NCI-H1417 treated with DMSO at 0.1 percent for 48 hours (cell line): ENCODE measurements at regions not wholly inside any gene's neighbourhood (a gene's known extent, or its start where the extent isn't known, plus 50 kb on each side); places are given as distances from the start of the nearest gene placed in this dataset.
"Not testable (repeated sequence)": the region's sequence is repeated elsewhere in the genome, so short reads cannot be mapped to it uniquely, and the experiment has no call there.

Experiments
- DNase-seq: peaks from one replicate; lab custom pipeline; 2025; lab: John Stamatoyannopoulos, UW

DNA sequence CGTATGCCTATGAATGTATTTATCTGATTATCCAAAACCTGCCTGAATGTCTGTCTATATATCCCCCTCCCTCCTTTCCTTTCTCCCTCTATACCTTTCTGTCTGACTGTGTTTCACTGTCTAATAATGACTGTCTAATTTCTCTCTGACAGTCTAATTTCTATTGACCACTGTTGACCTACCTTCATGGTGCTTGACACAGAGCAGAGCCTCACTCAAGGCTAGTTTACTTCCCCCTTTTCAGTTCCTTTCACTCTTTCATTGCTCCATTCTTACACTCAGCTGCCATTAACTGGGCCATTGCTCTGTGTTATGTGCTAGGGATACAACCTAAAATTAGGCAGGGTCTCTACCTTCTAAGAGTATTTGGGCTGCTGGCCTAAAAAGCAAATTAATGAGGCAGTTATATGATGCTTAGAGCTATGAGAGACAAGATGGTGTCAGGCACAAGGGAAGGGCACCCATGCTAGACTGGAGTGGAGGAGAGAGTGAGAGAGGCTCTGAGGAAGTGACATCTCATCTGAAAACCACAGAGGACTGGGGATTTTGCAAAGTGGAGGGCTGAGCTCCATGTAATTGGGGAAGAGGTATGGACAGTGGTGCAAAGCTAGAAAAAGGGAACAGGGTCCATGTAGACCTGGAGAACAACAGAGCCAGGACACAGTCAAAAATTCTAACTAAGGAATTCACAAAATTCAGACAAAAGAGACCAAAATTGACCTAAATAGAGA is 348.6 kb upstream of the CHRNA7 start:
- DNase-seq: not testable (repeated sequence)

DNA sequence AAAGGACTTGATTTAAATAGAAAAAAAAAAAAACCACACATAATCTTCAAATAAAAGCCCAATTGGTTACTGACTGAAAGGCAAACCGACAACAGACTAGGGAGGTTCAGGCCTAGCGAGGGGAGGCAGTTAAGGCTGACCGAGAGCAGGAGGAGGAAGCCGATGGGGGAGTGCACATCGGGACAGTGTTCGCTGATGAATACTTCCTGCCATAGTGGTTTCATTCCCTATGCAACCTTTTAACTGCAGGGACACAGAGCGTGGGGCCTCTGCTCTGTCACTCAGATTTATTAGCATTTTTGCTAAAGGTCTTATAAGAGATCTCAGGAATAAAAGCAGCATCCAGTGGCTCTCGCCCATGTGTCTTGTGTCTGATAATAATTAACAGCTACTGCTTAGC is 343.2 kb upstream of the CHRNA7 start:
- not testable (repeated sequence) for DNase-seq

DNA sequence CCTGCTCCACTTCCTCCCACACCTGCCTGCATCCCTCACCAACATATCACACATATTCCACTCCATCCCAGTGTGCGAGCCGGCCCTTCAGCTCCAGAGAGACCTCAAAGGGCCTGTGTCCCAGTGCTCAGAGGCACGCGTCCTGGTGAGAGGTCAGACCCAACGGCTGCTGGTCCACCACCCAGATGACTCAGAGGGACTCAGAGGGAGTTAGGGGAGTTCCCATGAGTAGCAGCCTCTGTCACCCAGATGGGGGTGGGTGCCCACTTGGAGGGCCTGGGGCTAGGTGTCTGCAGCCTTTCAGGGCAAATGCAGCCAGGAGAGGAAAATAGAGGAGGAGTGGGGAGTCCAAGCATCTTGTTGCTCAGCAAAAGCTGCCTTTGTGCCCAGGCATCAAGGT is 333.8 kb upstream of the CHRNA7 start:
- DNase-seq: not testable (repeated sequence)

DNA sequence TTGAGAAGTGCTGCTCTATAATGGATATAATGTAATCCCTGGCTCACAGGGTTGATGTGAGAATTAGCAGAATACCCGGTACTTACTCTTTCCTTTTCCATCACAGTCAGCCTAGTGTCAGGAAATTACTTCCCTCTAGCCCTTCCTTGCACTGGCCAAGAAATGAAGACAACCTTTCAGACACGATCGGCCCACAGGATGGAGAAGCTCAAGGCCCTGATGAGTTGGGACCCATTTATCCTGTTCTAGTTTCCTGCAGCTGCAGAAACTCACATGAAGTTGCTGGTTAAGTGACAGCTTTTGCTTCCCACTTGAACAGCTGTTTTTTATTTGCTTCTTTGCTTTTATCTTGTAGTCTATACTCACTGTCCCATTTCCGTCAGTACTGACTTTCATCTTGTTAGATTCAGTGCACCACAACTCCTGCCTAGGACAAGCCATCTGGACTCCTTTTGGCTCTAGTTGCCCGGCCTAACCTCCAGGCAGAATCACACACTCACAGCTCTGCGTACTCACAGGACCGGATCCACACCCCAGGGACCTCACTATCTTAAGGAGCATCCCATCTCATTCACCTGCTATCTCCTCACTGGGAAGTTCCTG is 325.1 kb upstream of the CHRNA7 start:
- not testable (repeated sequence) for DNase-seq

- not testable (repeated sequence) for DNase-seq
Measured at GRCh38 chr15:31707944-31708702, 322.2 kb upstream of the CHRNA7 start.

- DNase-seq: not testable (repeated sequence)
Measured at GRCh38 chr15:31708703-31709327, 321.5 kb upstream of the CHRNA7 start.

DNA sequence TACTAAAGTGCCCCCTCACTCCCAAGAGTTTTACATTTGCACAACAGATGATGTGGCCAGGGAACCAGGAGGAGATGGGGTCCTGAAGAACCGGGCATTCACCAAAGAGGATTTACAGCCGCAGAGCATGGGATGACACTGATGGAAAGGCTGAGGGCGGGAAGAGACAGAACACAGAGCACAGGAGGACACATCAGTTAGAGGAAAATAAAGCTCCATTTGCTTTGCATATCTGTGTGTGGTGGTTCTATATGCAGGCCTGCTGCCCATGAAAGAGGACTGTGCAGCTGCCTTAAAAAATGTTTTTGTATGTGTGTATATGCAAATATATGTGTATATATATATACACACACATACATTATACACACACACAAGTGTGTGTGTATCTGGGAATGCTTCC is 320.8 kb upstream of the CHRNA7 start:
- DNase-seq: not testable (repeated sequence)

GRCh38 chr15:31710806-31711205 is 319.5 kb upstream of the CHRNA7 start:
- DNase-seq: not testable (repeated sequence)

GRCh38 chr15:31715208-31715607 is 315.1 kb upstream of the CHRNA7 start:
- DNase-seq: not testable (repeated sequence)

DNA sequence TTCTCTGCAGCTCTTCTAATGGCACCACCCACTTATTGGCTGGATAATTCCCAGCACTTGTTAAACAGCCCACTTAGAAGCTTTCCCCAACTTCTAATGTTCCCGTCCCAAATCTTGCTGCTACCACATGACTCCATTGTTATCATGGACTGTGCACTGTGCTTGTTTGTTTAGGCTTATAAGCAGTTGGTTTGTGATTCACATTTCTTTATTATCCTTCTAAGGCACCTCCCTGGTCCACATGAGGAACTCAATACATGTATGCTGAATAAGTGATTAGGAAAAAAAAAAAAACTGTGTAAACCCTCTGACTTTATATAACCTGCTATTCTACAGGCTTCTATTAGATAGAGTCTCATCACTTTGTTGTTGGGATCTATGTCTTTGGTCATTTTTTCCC is 311.7 kb upstream of the CHRNA7 start:
- DNase-seq: not testable (repeated sequence)

DNA sequence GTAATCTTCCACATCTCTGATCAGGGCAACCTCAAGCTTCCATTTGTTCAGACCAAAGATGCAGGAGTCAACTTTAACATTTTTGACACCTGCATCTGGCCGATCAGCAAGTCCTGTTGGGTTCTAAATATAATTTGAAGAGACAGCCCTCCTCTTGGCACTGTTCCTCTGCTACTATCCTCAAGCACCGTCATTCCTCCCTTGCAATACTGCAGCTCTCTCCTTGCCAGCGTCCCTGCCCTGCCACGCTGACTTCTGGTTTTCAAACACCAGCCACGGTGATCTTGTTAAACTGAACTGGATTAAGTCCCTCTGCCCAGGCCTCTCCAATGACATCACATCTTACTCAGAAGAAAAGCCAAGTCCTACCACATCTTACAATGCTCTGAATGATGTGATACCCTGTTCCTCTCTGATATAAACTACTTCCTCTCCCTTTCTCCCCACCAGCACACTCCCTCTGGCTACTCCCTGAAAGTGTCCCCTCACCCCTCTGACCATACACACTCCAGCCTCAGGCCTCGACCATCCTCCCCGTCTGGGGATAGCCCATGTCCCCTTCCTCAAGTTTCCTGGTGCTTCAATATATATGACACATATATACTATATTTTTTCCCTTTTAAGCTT is 310.8 kb upstream of the CHRNA7 start:
- DNase-seq: not testable (repeated sequence)

DNA sequence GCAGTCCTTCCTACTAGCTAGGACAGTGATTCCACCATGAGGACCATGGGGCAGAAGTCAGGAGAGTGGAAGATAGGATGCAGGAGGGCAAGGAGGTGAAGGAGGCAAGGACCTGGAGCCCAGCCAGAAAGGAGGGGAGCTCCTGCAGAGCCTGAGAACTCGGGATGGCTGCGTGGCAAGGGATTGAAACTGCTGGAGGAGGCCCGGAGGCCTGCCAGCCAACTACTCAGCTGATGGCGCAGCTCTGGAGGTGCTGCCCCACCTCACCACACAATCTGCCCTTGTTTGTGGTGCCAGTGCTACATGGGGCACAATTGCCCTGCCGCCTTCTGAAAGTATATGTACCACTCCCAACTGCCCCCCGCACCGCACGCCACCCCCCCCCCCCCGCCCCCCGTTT is 307.3 kb upstream of the CHRNA7 start:
- not testable (repeated sequence) for DNase-seq

- not testable (repeated sequence) for DNase-seq
Measured at GRCh38 chr15:31724903-31725302, 305.4 kb upstream of the CHRNA7 start.

- not testable (repeated sequence) for DNase-seq
Measured at GRCh38 chr15:31725619-31726018, 304.7 kb upstream of the CHRNA7 start.

GRCh38 chr15:31727612-31728011 is 302.7 kb upstream of the CHRNA7 start:
- DNase-seq: no peak

GRCh38 chr15:31732726-31733125 is 297.6 kb upstream of the CHRNA7 start:
- no peak for DNase-seq

- no peak for DNase-seq
Measured at GRCh38 chr15:31733424-31733823, 296.9 kb upstream of the CHRNA7 start.

DNA sequence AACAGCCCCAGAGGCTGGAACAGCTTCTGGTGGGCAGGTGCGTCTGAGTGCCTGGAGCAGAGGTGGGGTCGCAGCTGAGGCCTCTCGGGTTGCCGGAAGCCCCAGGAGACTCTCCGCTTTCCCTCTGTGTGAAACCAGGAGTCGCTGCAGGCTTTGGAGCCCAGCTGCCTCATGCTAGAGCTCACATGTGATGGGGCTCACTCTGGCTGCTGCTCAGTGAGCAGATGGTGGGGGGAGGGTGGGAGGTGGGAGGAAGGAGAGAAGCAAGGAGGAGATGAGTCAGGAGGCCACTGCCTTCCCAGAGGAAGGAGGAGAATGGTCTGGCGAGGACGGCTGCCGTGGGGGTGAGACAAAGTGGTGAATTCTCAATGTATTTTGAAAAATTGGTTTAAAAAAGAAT is 290.1 kb upstream of the CHRNA7 start:
- no peak for DNase-seq

DNA sequence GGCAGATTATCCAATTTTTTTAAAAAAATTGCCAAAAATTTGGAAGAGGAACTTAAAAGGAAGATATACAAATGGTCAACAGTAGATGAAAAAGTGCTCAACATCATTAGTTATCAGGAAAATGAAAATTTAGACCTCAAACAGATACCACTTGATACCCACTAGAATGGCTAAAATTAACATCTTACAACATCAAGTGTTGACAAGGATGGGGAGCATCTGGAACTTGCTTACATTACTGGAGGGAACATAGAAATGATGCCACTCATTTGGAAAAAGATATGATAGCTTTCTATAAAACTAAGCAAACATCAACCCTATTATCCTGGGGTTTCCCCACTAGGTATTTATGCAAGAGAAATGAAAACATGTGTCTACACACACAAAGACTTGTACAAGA is 284.5 kb upstream of the CHRNA7 start:
- DNase-seq: no peak

GRCh38 chr15:31752065-31752762 is 278.1 kb upstream of the CHRNA7 start:
- no peak for DNase-seq

GRCh38 chr15:31752905-31753304 is 277.4 kb upstream of the CHRNA7 start:
- no peak for DNase-seq
